ENCODE measurements at regions not wholly inside any gene's neighbourhood (a gene's known extent, or its start where the extent isn't known, plus 50 kb on each side); places are given as distances from the start of the nearest gene placed in this dataset.

DNA sequence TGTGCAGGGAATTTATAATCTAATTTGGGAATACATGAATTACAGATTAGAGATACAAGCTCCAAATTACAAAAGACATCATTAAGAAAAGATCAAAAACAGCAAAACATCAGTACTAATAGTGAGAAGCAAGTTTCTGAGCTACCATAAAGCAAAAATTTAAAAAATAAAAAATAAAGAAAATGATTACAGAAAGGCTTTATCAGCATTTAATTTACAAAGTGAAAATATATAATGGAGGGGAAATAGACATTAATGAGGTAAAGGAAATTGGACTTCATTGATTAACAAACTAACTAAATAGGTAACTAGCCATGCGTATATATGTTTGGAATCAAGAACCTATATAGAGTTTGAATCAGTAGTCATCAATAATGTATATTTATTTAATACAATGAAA, 712.9 kb upstream of the DDX18 start:
- H3K4me1 ChIP-seq (ENCODE audit: control insufficient read depth, insufficient read depth, low read length) = no peaks in the 10 kb centered on the region
- no CpG with 5 or more reads among the region's 1 CpG for WGBS (ENCODE audit: insufficient coverage)

DNA sequence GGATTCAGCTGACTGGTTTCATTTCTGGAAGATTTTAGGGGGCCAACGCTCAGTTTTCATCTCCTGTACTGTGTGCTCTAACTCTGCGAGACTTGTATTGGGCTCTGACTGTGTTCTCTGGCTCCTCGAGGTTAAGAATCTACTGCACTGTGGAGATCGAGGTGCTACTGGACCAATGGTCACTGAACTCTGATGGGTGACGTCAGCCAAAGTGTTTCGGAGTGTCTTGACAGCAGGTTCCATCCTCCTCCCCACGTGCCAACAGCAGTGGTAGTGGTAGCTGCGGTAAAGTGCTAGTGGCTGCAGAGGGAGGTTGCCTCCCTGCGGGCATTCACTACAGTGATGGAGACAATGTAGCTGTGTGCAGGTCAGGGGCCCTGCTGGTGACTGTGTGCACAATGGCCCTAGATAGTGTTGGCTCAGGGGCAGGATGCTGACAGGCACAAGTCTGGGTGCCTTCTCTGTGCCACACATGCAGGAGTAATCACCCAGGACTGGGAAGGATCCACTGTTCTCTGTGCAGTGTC, 705.7 kb upstream of the DDX18 start:
- no peak for DNase-seq (ENCODE audit: low read depth in 4 of 6, low spot score in 6 of 6)

More for the DNA sequence above, 712.9 kb upstream of the DDX18 start:
- H3K27ac ChIP-seq (ENCODE audit: low read depth, low read length) = no peak overlapping the region
- DNase-seq (ENCODE audit: low read depth in 4 of 6, low spot score in 6 of 6) = no peak
- H3K27me3 ChIP-seq (ENCODE audit: control insufficient read depth, insufficient read depth, low read length) = no peaks in the 10 kb centered on the region
- no peak overlapping the region for H3K4me3 ChIP-seq (ENCODE audit: low read depth, low read length)
- H3K9me3 ChIP-seq (ENCODE audit: control insufficient read depth, insufficient read depth, low read length) = no peaks in the 10 kb centered on the region
- H3K36me3 ChIP-seq (ENCODE audit: control insufficient read depth, insufficient read depth, low read length) = no peaks in the 10 kb centered on the region

DNA sequence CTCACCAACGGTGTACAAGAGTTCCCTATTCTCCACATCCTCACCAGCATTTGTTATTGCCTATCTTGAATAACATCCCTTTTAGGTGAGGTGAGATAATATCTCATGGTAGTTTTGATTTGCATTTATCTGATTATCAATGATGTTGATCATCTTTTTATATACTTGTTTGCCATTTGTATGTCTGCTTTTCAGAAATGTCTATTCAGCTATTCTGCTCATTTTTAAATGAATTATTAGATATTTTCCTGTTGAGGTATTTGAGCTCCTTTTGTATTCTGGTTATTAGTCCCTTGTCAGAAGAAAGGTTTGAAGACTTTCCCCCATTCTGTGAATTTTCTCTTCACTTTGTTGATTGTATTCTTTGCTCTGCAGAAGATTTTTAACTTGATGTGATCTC, 695.5 kb upstream of the DDX18 start:
- DNase-seq (ENCODE audit: low read depth in 4 of 6, low spot score in 6 of 6) = no peak
- WGBS (ENCODE audit: insufficient coverage) = no CpG with 5 or more reads among the region's 1 CpG
- Histone ChIP-seq H3K9me3 (ENCODE audit: control insufficient read depth, insufficient read depth, low read length) (no peaks in the 10 kb centered on the region), H3K4me1 (ENCODE audit: control insufficient read depth, insufficient read depth, low read length) (no peaks in the 10 kb centered on the region), H3K36me3 (ENCODE audit: control insufficient read depth, insufficient read depth, low read length) (no peaks in the 10 kb centered on the region), H3K27ac (ENCODE audit: low read depth, low read length) (no peak overlapping the region), H3K4me3 (ENCODE audit: low read depth, low read length) (no peak overlapping the region), H3K27me3 (ENCODE audit: control insufficient read depth, insufficient read depth, low read length) (no peaks in the 10 kb centered on the region)

More for the DNA sequence above, 705.7 kb upstream of the DDX18 start:
- no peak overlapping the region for H3K4me3 ChIP-seq (ENCODE audit: low read depth, low read length)
- no peaks in the 10 kb centered on the region for H3K9me3 ChIP-seq (ENCODE audit: control insufficient read depth, insufficient read depth, low read length)
- H3K4me1 ChIP-seq (ENCODE audit: control insufficient read depth, insufficient read depth, low read length) = no peaks in the 10 kb centered on the region
- no peaks in the 10 kb centered on the region for H3K36me3 ChIP-seq (ENCODE audit: control insufficient read depth, insufficient read depth, low read length)
- H3K27me3 ChIP-seq (ENCODE audit: control insufficient read depth, insufficient read depth, low read length) = no peaks in the 10 kb centered on the region
- H3K27ac ChIP-seq (ENCODE audit: low read depth, low read length) = no peak overlapping the region
- WGBS (ENCODE audit: insufficient coverage) = 89% methylated on average over 9 of the region's 9 CpGs

DNA sequence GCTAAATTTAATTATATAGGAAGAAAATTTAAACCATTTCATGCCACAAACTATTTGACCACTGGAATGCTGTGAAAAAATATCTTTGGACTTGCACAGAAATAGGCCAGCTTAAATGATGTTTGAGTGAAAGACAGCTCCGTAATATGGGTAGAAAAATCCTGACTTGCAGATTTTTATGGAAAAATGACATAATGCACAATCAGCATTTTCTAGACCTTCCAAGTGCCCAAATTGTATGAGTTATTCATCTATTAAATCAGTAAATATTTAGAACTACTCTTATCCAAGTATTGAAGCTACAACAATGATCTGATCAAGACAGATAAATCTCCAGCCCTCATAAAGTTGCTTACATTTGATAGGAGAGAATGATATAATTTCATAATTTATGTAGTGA, 691.1 kb upstream of the DDX18 start:
- H3K9me3 ChIP-seq (ENCODE audit: control insufficient read depth, insufficient read depth, low read length) = no peaks in the 10 kb centered on the region

DNA sequence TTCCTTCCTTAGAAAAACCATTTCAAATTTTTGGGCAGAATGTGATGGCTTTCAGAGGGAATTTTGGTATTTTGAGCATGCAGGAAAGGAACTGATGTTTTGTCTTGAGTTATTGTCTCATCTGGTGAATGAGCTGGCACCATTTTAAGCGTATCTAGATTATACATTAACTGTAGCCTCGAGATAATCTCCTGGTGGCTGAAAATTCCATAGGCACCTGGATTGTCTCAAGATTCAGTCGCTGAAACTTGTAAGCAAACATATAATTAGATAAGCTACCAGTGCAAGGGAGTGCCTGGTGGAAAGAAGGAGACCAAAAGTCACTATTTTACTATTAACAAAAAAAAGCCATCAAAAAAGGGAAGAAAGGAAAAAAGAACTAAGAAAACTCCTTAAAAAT, 687.8 kb upstream of the DDX18 start:
- no peaks in the 10 kb centered on the region for H3K9me3 ChIP-seq (ENCODE audit: control insufficient read depth, insufficient read depth, low read length)
- no peak for DNase-seq (ENCODE audit: low read depth in 4 of 6, low spot score in 6 of 6)
- H3K4me1 ChIP-seq (ENCODE audit: control insufficient read depth, insufficient read depth, low read length) = no peaks in the 10 kb centered on the region
- no peak overlapping the region for H3K4me3 ChIP-seq (ENCODE audit: low read depth, low read length)
- no peak overlapping the region for H3K27ac ChIP-seq (ENCODE audit: low read depth, low read length)
- no peaks in the 10 kb centered on the region for H3K27me3 ChIP-seq (ENCODE audit: control insufficient read depth, insufficient read depth, low read length)
- WGBS (ENCODE audit: insufficient coverage) = no CpG with 5 or more reads among the region's 3 CpGs
- H3K36me3 ChIP-seq (ENCODE audit: control insufficient read depth, insufficient read depth, low read length) = no peaks in the 10 kb centered on the region

More for the DNA sequence above, 691.1 kb upstream of the DDX18 start:
- H3K36me3 ChIP-seq (ENCODE audit: control insufficient read depth, insufficient read depth, low read length) = no peaks in the 10 kb centered on the region
- H3K27me3 ChIP-seq (ENCODE audit: control insufficient read depth, insufficient read depth, low read length) = no peaks in the 10 kb centered on the region
- no peak overlapping the region for H3K4me3 ChIP-seq (ENCODE audit: low read depth, low read length)
- no peaks in the 10 kb centered on the region for H3K4me1 ChIP-seq (ENCODE audit: control insufficient read depth, insufficient read depth, low read length)
- WGBS (ENCODE audit: insufficient coverage) = no CpG with 5 or more reads among the region's 1 CpG
- no peak overlapping the region for H3K27ac ChIP-seq (ENCODE audit: low read depth, low read length)
- DNase-seq (ENCODE audit: low read depth in 4 of 6, low spot score in 6 of 6) = no peak

DNA sequence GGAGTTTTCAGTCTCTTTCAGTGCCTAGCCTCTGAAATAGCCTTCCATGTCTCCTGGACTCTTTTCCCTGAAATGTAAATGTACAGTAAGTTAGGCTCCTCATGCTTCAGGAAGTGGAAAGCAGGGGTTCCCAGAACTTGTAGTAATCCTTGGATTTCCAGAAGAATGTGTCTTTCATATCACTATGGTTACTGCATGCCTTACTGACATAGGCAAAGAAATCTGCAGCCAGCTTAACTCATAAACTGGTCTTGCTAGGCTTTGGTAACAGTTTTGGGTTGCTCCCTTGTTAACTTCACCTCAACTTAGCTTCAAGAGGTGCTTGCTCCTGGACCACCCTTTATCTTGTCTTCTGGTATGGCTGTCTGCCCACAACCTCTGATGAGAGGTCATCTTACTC, 686.8 kb upstream of the DDX18 start:
- Histone ChIP-seq H3K4me3 (ENCODE audit: low read depth, low read length) (no peak overlapping the region), H3K27me3 (ENCODE audit: control insufficient read depth, insufficient read depth, low read length) (no peaks in the 10 kb centered on the region), H3K36me3 (ENCODE audit: control insufficient read depth, insufficient read depth, low read length) (no peaks in the 10 kb centered on the region), H3K27ac (ENCODE audit: low read depth, low read length) (no peak overlapping the region), H3K4me1 (ENCODE audit: control insufficient read depth, insufficient read depth, low read length) (no peaks in the 10 kb centered on the region), H3K9me3 (ENCODE audit: control insufficient read depth, insufficient read depth, low read length) (no peaks in the 10 kb centered on the region)
- DNase-seq (ENCODE audit: low read depth in 4 of 6, low spot score in 6 of 6) = no peak

DNA sequence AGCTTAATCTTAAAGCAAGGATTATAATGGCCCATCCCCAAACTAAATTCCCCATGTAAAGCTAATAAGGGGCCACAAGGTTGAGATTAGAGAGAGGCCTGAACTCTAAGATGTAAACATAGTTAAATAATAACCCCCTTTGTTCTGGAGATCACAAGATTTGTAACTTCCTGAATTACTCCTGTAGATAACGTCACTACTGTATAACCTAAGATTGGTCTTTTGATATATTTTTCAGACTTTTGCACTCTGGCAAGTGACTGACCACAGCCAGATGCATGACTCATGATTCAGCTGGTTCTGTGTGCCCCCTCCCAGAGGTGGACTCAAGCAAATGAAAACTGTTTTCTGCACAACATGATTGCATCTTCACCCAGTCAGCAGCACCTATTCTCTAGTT, 686.0 kb upstream of the DDX18 start:
- no peak overlapping the region for H3K4me3 ChIP-seq (ENCODE audit: low read depth, low read length)

DNA sequence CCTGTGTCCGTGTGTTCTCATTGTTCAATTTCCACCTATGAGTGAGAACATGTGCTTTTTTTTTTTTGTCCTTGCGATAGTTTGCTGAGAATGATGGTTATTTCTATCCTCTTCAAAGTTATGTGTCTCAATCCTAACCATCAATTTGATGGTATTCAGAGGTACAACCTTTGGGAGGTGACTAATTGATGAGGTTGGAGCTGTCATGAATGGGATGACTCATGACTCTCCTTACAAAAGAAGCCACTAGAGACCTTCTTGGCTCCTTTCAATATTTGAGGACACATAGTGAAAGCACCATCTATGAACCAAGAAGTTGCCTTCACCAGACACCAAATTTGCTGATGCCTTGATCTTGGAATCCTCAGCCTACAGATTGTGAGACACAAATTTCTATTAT, 677.1 kb upstream of the DDX18 start:
- no peak overlapping the region for H3K27ac ChIP-seq (ENCODE audit: low read depth, low read length)
- H3K4me1 ChIP-seq (ENCODE audit: control insufficient read depth, insufficient read depth, low read length) = no peaks in the 10 kb centered on the region
- no peaks in the 10 kb centered on the region for H3K9me3 ChIP-seq (ENCODE audit: control insufficient read depth, insufficient read depth, low read length)
- no peaks in the 10 kb centered on the region for H3K36me3 ChIP-seq (ENCODE audit: control insufficient read depth, insufficient read depth, low read length)
- no CpG with 5 or more reads among the region's 2 CpGs for WGBS (ENCODE audit: insufficient coverage)
- DNase-seq (ENCODE audit: low read depth in 4 of 6, low spot score in 6 of 6) = no peak
- H3K27me3 ChIP-seq (ENCODE audit: control insufficient read depth, insufficient read depth, low read length) = no peaks in the 10 kb centered on the region
- no peak overlapping the region for H3K4me3 ChIP-seq (ENCODE audit: low read depth, low read length)

More for the DNA sequence above, 686.0 kb upstream of the DDX18 start:
- Histone ChIP-seq H3K27me3 (ENCODE audit: control insufficient read depth, insufficient read depth, low read length) (no peaks in the 10 kb centered on the region), H3K27ac (ENCODE audit: low read depth, low read length) (no peak overlapping the region), H3K36me3 (ENCODE audit: control insufficient read depth, insufficient read depth, low read length) (no peaks in the 10 kb centered on the region), H3K9me3 (ENCODE audit: control insufficient read depth, insufficient read depth, low read length) (no peaks in the 10 kb centered on the region), H3K4me1 (ENCODE audit: control insufficient read depth, insufficient read depth, low read length) (no peaks in the 10 kb centered on the region)
- no peak for DNase-seq (ENCODE audit: low read depth in 4 of 6, low spot score in 6 of 6)
- WGBS (ENCODE audit: insufficient coverage) = no CpG with 5 or more reads among the region's 1 CpG

DNA sequence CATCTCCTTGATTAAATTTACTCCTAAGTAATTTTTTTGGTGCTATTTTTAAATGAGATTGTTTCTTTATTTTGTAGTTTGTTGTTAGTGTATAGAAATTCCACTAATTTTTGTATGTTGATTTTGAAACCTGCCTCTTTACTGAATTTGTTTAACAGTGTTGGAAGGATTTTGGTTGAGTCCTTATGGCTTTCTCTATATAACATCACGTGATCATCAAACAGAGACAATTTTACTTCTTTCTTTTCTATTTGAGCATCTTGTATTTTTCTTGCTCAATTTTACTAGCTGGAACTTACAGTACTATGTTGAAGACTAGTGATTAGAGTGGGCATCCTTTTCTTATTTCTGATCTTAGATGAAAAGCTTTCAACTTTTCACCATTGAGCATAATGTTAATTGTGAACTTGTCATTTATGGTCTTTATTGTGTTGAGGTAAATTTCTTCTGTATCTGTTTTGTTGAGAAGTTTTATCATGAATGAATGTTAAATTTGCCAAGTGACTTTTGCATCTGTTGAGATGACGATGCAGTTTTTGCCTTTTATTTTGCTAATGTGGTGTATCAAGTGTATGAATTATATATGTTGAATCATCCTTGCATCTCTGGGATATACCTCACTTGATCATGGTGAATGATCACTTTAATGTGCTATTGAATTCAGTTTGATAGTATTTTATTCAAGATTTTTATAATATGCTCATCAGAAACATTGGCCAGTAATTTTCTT, 645.3 kb upstream of the DDX18 start:
- WGBS (ENCODE audit: insufficient coverage) = no CpG with 5 or more reads among the region's 2 CpGs
- Histone ChIP-seq H3K9me3 (ENCODE audit: control insufficient read depth, insufficient read depth, low read length) (peaks cover 3% of the 10 kb centered on the region), H3K4me1 (ENCODE audit: control insufficient read depth, insufficient read depth, low read length) (no peaks in the 10 kb centered on the region), H3K4me3 (ENCODE audit: low read depth, low read length) (no peak overlapping the region), H3K36me3 (ENCODE audit: control insufficient read depth, insufficient read depth, low read length) (no peaks in the 10 kb centered on the region), H3K27me3 (ENCODE audit: control insufficient read depth, insufficient read depth, low read length) (no peaks in the 10 kb centered on the region), H3K27ac (ENCODE audit: low read depth, low read length) (no peak overlapping the region)
- no peak for DNase-seq (ENCODE audit: low read depth in 4 of 6, low spot score in 6 of 6)

DNA sequence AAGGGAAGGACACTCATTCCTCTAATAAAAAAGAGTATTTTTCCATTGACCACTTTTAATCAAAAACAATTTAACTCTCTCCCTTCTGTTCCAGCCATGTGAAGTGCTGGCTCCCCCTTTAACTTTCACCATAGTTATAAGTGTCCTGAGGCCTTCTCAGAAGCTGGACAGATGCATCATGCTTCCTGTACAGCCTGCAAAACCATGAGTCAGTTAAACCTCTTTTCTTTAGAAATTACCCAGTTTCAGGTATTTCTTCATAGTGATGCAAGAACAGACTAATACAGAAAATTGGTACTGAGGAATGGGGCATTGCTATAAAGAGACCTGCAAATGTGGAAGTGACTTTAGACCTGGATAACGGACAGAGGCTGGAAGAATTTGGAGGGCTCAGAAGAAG, 643.6 kb upstream of the DDX18 start:
- Histone ChIP-seq H3K4me1 (ENCODE audit: control insufficient read depth, insufficient read depth, low read length) (no peaks in the 10 kb centered on the region), H3K9me3 (ENCODE audit: control insufficient read depth, insufficient read depth, low read length) (peaks cover 3% of the 10 kb centered on the region), H3K4me3 (ENCODE audit: low read depth, low read length) (no peak overlapping the region), H3K27me3 (ENCODE audit: control insufficient read depth, insufficient read depth, low read length) (no peaks in the 10 kb centered on the region), H3K36me3 (ENCODE audit: control insufficient read depth, insufficient read depth, low read length) (no peaks in the 10 kb centered on the region), H3K27ac (ENCODE audit: low read depth, low read length) (no peak overlapping the region)
- DNase-seq (ENCODE audit: low read depth in 4 of 6, low spot score in 6 of 6) = no peak
- 100% methylated on average over 1 of the region's 1 CpG for WGBS (ENCODE audit: insufficient coverage)

Data from spinal cord (tissue), 9 donors.